CD4-positive, alpha-beta memory T cell (primary cell): ENCODE measurements at regions not wholly inside any gene's neighbourhood (a gene's known extent, or its start where the extent isn't known, plus 50 kb on each side); places are given as distances from the start of the nearest gene placed in this dataset.
"Not testable (repeated sequence)": the region's sequence is repeated elsewhere in the genome, so short reads cannot be mapped to it uniquely, and the experiment has no call there.

ENCODE experiments used
- CTCF ChIA-PET: fragments of 350-600 bp; sonication (Branson Sonifier 250); formaldehyde crosslinking; loops from one replicate; lab custom pipeline; 2021; ENCODE audit warnings: inconsistent platforms; ENCODE audit not compliant: partially characterized antibody; lab: Charles Lee
- POLR2A ChIA-PET: fragments of 350-600 bp; sonication (Branson Sonifier 250); formaldehyde crosslinking; loops from one replicate; lab custom pipeline; 2021; ENCODE audit not compliant: partially characterized antibody; lab: Charles Lee
- DNase-seq, 5 donors: peaks; one replicate each; pipeline versions ENCODE4 v3.0.0 to v3.0.0-alpha.2; 2020 to 2022; ENCODE audit warnings: mixed read lengths in 1 of 5
- H3K27ac ChIP-seq: one replicate; pipeline ENCODE4 v1.7.0; 2013; ENCODE audit warnings: low read depth, low read length
- H3K27me3 ChIP-seq: 2 replicates; pipeline ENCODE4 v1.7.0; 2013; ENCODE audit warnings: mild to moderate bottlenecking, low read length, moderate library complexity; ENCODE audit not compliant: insufficient read depth
- H3K36me3 ChIP-seq: 2 replicates; pipeline ENCODE4 v1.7.0; 2013; ENCODE audit warnings: mild to moderate bottlenecking, low read length, moderate library complexity; ENCODE audit not compliant: insufficient read depth
- H3K4me1 ChIP-seq: 2 replicates; pipeline ENCODE4 v1.7.0; 2013; ENCODE audit warnings: mild to moderate bottlenecking, low read length, moderate library complexity; ENCODE audit not compliant: insufficient read depth
- H3K4me3 ChIP-seq, 2 donors: one replicate each; pipeline ENCODE4 v1.7.0; 2013; ENCODE audit warnings: low read length in 2 of 2, mild to moderate bottlenecking in 1 of 2
- H3K9me3 ChIP-seq, 2 donors: one replicate each; pipeline ENCODE4 v1.7.0; 2013; ENCODE audit warnings: low read length in 2 of 2, control low read depth in 1 of 2; ENCODE audit not compliant: control insufficient read depth in 1 of 2
- H3K27ac Mint-ChIP-seq, 7 donors: one replicate each; pipeline ENCODE4 v1.8.0; 2020 to 2021; ENCODE audit warnings: mixed read lengths in 7 of 7, mild to moderate bottlenecking in 6 of 7, inconsistent platforms in 3 of 7, moderate library complexity in 3 of 7
- H3K27me3 Mint-ChIP-seq, 2 donors: one replicate each; pipeline ENCODE4 v1.8.0; 2020 to 2021; ENCODE audit warnings: mixed read lengths in 2 of 2
- H3K36me3 Mint-ChIP-seq, 2 donors: one replicate each; pipeline ENCODE4 v1.8.0; 2020 to 2021; ENCODE audit warnings: mixed read lengths in 2 of 2, inconsistent platforms in 1 of 2, mild to moderate bottlenecking in 1 of 2
- H3K4me1 Mint-ChIP-seq, 4 donors: one replicate each; pipeline ENCODE4 v1.8.0; 2020 to 2021; ENCODE audit warnings: mixed read lengths in 4 of 4, mild to moderate bottlenecking in 1 of 4
- H3K4me3 Mint-ChIP-seq, 8 donors: one replicate each; pipeline ENCODE4 v1.8.0; 2020 to 2021; ENCODE audit warnings: mixed read lengths in 8 of 8, mild to moderate bottlenecking in 7 of 8, moderate library complexity in 6 of 8, inconsistent platforms in 3 of 8
- H3K9me3 Mint-ChIP-seq, 8 donors: one replicate each; pipeline ENCODE4 v1.8.0; 2020 to 2021; ENCODE audit warnings: mixed read lengths in 8 of 8, mild to moderate bottlenecking in 5 of 8, inconsistent platforms in 3 of 8, moderate library complexity in 1 of 8
- intact Hi-C: fragments of 100-400 bp; cut with micrococcal nuclease; formaldehyde crosslinking; loops from one replicate; pipeline ENCODE4 v1.15.1; 2023

DNA sequence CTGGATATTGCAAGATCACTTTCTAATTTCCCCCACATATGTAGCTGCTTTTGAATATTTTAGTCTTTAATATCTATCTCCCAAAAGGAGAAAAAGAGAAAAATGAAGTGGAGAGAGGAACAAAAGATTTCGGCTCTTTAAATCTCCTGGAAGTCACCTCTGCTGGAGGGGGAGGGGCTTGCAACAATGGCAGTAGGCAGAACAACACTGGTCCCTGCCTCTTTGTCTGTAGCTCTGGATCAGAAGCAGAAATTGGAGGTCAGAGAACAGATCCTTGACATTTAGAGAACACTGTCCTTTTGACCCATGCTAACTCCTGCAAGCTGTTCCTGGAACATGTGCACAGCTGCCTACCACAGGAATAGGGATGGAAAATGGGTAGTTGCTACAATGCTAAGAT is 86.7 kb upstream of the GPR12 start:
- Histone ChIP-seq H3K4me3 (no peak overlapping the region), H3K36me3 (no peaks in the 10 kb centered on the region), H3K9me3 (no peaks in the 10 kb centered on the region), H3K4me1 (no peaks in the 10 kb centered on the region), H3K27me3 (no peaks in the 10 kb centered on the region), H3K27ac (no peak overlapping the region)
- H3K27ac Mint-ChIP-seq: no peak overlapping the region
- DNase-seq: no peak
- ChIA-PET POLR2A (no interaction called here), CTCF (no interaction called here)
- peaks cover 10 to 12% of the 10 kb centered on the region in 2 donors for H3K27me3 Mint-ChIP-seq
- H3K4me3 Mint-ChIP-seq: no peak overlapping the region
- H3K36me3 Mint-ChIP-seq: no peaks in the 10 kb centered on the region
- peaks cover 0 to 6% (median 0%) of the 10 kb centered on the region in 8 donors for H3K9me3 Mint-ChIP-seq
- no peaks in the 10 kb centered on the region for H3K4me1 Mint-ChIP-seq
- intact Hi-C loops: no loop called here

DNA sequence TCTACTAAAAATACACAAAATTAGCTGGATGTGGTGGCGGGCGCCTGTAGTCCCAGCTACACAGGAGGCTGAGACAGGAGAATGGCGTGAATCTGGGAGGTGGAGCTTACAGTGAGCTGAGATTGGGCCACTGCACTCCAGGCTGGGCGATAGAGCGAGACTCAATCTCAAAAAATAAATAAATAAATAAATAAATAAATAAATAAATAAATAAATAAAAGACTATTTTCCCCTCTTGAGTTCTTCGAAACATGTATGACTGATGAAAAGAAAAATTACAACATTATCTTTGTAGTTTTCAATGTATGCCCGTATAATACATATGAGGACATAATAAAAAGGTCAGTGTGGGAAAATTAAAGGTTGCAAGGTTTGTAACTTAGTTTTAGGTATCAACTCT is 84.5 kb upstream of the GPR12 start:
- H3K9me3 ChIP-seq, H3K27me3 ChIP-seq, H3K4me3 ChIP-seq, H3K4me1 Mint-ChIP-seq, H3K4me1 ChIP-seq, DNase-seq, H3K27ac ChIP-seq, H3K9me3 Mint-ChIP-seq, H3K4me3 Mint-ChIP-seq, H3K27me3 Mint-ChIP-seq, POLR2A ChIA-PET, H3K27ac Mint-ChIP-seq, intact Hi-C loops, H3K36me3 ChIP-seq, H3K36me3 Mint-ChIP-seq: not testable (repeated sequence)
- CTCF ChIA-PET: interaction anchor here (1.6 kb wide), 1 partner anchor 11 kb away, joined by 4 read pairs; no protein-coding TSS in a partner anchor

DNA sequence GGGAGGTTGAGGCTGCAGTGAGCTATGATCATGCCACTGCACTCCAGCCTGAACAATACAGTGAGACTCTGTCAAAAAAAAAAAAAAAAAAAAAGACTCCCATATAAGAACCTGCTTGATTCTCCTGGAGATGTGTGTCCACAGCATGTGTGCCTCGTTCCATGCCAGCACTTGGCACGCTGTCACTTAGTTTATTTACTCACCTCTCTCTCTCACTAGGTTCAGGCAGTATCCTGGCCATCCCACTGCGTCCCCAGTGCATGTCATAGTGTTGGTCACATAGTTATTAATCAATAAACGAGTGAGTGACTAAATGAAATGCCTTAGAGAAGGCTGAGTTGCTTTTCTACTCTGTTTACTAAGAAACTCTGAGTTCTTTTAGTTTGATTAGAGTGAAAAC is 79.1 kb upstream of the GPR12 start:
- Histone ChIP-seq H3K4me1 (no peaks in the 10 kb centered on the region), H3K9me3 (no peaks in the 10 kb centered on the region), H3K36me3 (no peaks in the 10 kb centered on the region), H3K4me3 (no peak overlapping the region), H3K27me3 (no peaks in the 10 kb centered on the region), H3K27ac (no peak overlapping the region)
- H3K9me3 Mint-ChIP-seq: no peaks in the 10 kb centered on the region
- H3K27me3 Mint-ChIP-seq: peaks cover 12 to 15% of the 10 kb centered on the region in 2 donors
- ChIA-PET POLR2A (no interaction called here), CTCF (no interaction called here)
- no peaks in the 10 kb centered on the region for H3K36me3 Mint-ChIP-seq
- no peaks in the 10 kb centered on the region for H3K4me1 Mint-ChIP-seq
- intact Hi-C loops: no loop called here
- DNase-seq: no peak
- no peak overlapping the region for H3K27ac Mint-ChIP-seq
- H3K4me3 Mint-ChIP-seq: no peak overlapping the region

GRCh38 chr13:26838821-26839220 is 78.2 kb upstream of the GPR12 start:
- ChIA-PET CTCF (no interaction called here), POLR2A (no interaction called here)
- Histone ChIP-seq H3K27me3 (no peaks in the 10 kb centered on the region), H3K4me1 (no peaks in the 10 kb centered on the region), H3K27ac (no peak overlapping the region), H3K9me3 (no peaks in the 10 kb centered on the region), H3K36me3 (no peaks in the 10 kb centered on the region), H3K4me3 (no peak overlapping the region)
- no peaks in the 10 kb centered on the region for H3K4me1 Mint-ChIP-seq
- no peak overlapping the region for H3K4me3 Mint-ChIP-seq
- no peak for DNase-seq
- peaks cover 13 to 15% of the 10 kb centered on the region in 2 donors for H3K27me3 Mint-ChIP-seq
- H3K36me3 Mint-ChIP-seq: no peaks in the 10 kb centered on the region
- no peak overlapping the region for H3K27ac Mint-ChIP-seq
- H3K9me3 Mint-ChIP-seq: no peaks in the 10 kb centered on the region
- intact Hi-C loops: no loop called here

GRCh38 chr13:26837997-26838396 is 77.4 kb upstream of the GPR12 start:
- peaks cover 13 to 15% of the 10 kb centered on the region in 2 donors for H3K27me3 Mint-ChIP-seq
- no peak overlapping the region for H3K4me3 Mint-ChIP-seq
- no peak overlapping the region for H3K27ac Mint-ChIP-seq
- no peak overlapping the region for H3K27ac ChIP-seq
- H3K4me1 ChIP-seq: no peaks in the 10 kb centered on the region
- no peak for DNase-seq
- CTCF ChIA-PET: no interaction called here
- H3K4me1 Mint-ChIP-seq: no peaks in the 10 kb centered on the region
- H3K4me3 ChIP-seq: no peak overlapping the region
- POLR2A ChIA-PET: no interaction called here
- no peaks in the 10 kb centered on the region for H3K36me3 ChIP-seq
- H3K9me3 Mint-ChIP-seq: no peaks in the 10 kb centered on the region
- intact Hi-C loops: no loop called here
- no peaks in the 10 kb centered on the region for H3K27me3 ChIP-seq
- no peaks in the 10 kb centered on the region for H3K9me3 ChIP-seq
- no peaks in the 10 kb centered on the region for H3K36me3 Mint-ChIP-seq

- Histone ChIP-seq H3K36me3 (no peaks in the 10 kb centered on the region), H3K4me3 (no peak overlapping the region), H3K9me3 (no peaks in the 10 kb centered on the region), H3K27ac (no peak overlapping the region), H3K4me1 (no peaks in the 10 kb centered on the region), H3K27me3 (no peaks in the 10 kb centered on the region)
- Mint-ChIP-seq H3K4me3 (no peak overlapping the region), H3K27me3 (peaks cover 13 to 15% of the 10 kb centered on the region in 2 donors), H3K27ac (no peak overlapping the region), H3K9me3 (no peaks in the 10 kb centered on the region), H3K4me1 (no peaks in the 10 kb centered on the region), H3K36me3 (no peaks in the 10 kb centered on the region)
- CTCF ChIA-PET: no interaction called here
- POLR2A ChIA-PET: no interaction called here
- DNase-seq: no peak
- intact Hi-C loops: no loop called here
These were observed 76.5 kb upstream of the GPR12 start for GRCh38 chr13:26837102-26837501.

GRCh38 chr13:26836626-26837025 is 76.0 kb upstream of the GPR12 start:
- peaks cover 13 to 15% of the 10 kb centered on the region in 2 donors for H3K27me3 Mint-ChIP-seq
- H3K27ac Mint-ChIP-seq: no peak overlapping the region

GRCh38 chr13:26834646-26835045 is 74.1 kb upstream of the GPR12 start:
- DNase-seq: no peak
- Histone ChIP-seq H3K4me1 (no peaks in the 10 kb centered on the region), H3K27me3 (no peaks in the 10 kb centered on the region), H3K27ac (no peak overlapping the region), H3K36me3 (no peaks in the 10 kb centered on the region), H3K4me3 (no peak overlapping the region), H3K9me3 (no peaks in the 10 kb centered on the region)
- ChIA-PET POLR2A (no interaction called here), CTCF (no interaction called here)
- Mint-ChIP-seq H3K27me3 (peaks cover 13 to 18% of the 10 kb centered on the region in 2 donors), H3K4me3 (no peak overlapping the region), H3K9me3 (no peaks in the 10 kb centered on the region), H3K4me1 (no peaks in the 10 kb centered on the region), H3K27ac (no peak overlapping the region), H3K36me3 (no peaks in the 10 kb centered on the region)
- intact Hi-C loops: no loop called here

More at GRCh38 chr13:26836626-26837025, 76.0 kb upstream of the GPR12 start:
- Mint-ChIP-seq H3K4me1 (no peaks in the 10 kb centered on the region), H3K4me3 (no peak overlapping the region), H3K36me3 (no peaks in the 10 kb centered on the region), H3K9me3 (no peaks in the 10 kb centered on the region)
- intact Hi-C loops: no loop called here
- no peak for DNase-seq
- Histone ChIP-seq H3K9me3 (no peaks in the 10 kb centered on the region), H3K36me3 (no peaks in the 10 kb centered on the region), H3K27me3 (no peaks in the 10 kb centered on the region), H3K4me1 (no peaks in the 10 kb centered on the region), H3K4me3 (no peak overlapping the region), H3K27ac (no peak overlapping the region)
- ChIA-PET POLR2A (no interaction called here), CTCF (no interaction called here)
